Choroid plexus epithelial cell (primary cell): ENCODE measurements at regions not wholly inside any gene's neighbourhood (a gene's known extent, or its start where the extent isn't known, plus 50 kb on each side); places are given as distances from the start of the nearest gene placed in this dataset.
A peak's percentile ranks its signal among the peaks of the same experiment; 100 is the strongest.
"Not testable (repeated sequence)": the region's sequence is repeated elsewhere in the genome, so short reads cannot be mapped to it uniquely, and the experiment has no call there.

ENCODE experiments used
- DNase-seq: peaks from one replicate; pipeline ENCODE4 v3.0.0-alpha.2; 2010; ENCODE audit warnings: low read depth
- H3K4me3 ChIP-seq: 2 replicates; pipeline ENCODE4 v1.5.1; 2011; ENCODE audit warnings: low read depth, mild to moderate bottlenecking, control low read depth, low read length, moderate library complexity
- CTCF ChIP-seq: conservative IDR thresholded peaks from 2 replicates; pipeline ENCODE4 v1.5.1; 2011; ENCODE audit warnings: low read depth, mild to moderate bottlenecking, control low read depth, inconsistent platforms, low read length, moderate library complexity

DNA sequence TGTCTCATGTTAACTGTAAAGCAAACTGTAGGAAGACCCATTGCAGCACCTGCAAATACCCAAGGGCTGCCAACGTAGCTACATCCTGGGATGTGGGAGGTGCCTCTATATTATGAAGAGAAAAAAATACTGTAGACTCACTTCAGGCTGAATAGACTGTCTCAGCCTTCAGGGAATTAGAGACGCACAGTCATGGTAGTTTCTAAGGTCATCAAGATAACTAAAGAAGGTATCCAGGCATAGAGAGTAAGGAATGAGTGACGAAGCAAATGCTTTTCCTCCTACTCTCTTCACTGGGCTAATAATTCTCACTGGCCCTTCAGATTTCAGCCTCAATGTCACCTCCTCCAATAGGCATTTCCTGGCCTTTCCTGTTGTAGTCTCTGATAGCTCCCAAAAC is 121.6 kb upstream of the ECI2 start:
- no peak for TF ChIP-seq CTCF
- DNase-seq: no peak
- no peak overlapping the region for H3K4me3 ChIP-seq

- DNase-seq: peak; percentile 88
- TF ChIP-seq CTCF: peak; percentile 84
- H3K4me3 ChIP-seq: no peak overlapping the region
Observed at GRCh38 chr6:4253604-4254231, 118.3 kb upstream of the ECI2 start.

DNA sequence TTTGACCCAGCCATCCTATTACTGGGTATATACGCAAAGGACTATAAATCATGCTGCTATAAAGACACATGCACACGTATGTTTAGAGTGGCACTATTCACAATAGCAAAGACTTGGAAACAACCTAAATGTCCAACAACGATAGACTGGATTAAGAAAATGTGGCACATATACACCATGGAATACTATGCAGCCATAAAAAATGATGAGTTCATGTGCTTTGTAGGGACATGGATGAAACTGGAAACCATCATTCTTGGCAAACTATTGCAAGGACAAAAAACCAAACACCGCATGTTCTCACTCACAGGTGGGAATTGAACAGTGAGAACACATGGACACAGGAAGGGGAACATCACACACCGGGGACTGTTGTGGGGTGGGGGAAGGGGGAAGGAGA is 117.1 kb upstream of the ECI2 start:
- not testable (repeated sequence) for DNase-seq, H3K4me3 ChIP-seq

- no peak for DNase-seq
- TF ChIP-seq CTCF: no peak
- no peak overlapping the region for H3K4me3 ChIP-seq
Observed at GRCh38 chr6:4250645-4251044, 115.3 kb upstream of the ECI2 start.

GRCh38 chr6:4243832-4244231 is 108.5 kb upstream of the ECI2 start:
- not testable (repeated sequence) for DNase-seq, H3K4me3 ChIP-seq

DNA sequence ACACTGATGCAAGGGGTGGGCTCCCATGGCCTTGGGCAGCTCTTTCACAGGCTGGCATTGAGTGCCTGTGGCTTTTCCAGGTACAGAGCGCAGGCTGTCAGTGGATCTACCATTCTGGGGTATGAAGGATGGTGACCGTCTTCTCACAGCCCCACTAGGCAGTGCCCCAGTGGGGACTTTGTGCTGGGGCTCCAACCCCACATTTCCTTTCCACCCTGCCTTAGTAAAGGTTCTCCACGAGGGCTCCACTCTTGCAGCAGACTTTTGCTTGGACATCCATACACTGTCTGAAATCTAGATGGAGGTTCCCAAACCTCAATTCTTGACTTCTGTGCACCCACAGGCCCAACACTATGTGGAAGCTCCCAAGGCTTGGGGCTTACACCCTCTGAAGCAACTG is 107.9 kb upstream of the ECI2 start:
- TF ChIP-seq CTCF: no peak
- H3K4me3 ChIP-seq: no peak overlapping the region
- no peak for DNase-seq

DNA sequence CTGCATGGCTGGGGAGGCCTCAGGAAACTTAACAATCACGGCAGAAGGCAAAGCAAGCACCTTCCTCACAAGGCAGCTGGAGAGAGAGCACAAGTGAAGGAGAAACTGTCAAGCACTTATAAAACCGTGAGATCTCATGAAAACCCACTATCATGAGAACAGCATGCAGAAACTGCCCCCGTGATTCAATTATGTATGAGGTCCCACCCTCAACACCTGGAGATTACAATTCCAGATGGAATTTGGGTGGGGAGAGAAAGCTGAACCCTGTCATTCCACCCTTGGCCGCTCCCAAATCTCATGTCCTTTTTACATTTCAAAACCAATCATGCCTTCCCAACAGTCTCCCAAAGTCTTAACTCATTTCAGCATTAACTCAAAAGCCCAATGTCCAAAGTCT is 107.2 kb upstream of the ECI2 start:
- H3K4me3 ChIP-seq: no peak overlapping the region
- DNase-seq: no peak
- TF ChIP-seq CTCF: no peak

DNA sequence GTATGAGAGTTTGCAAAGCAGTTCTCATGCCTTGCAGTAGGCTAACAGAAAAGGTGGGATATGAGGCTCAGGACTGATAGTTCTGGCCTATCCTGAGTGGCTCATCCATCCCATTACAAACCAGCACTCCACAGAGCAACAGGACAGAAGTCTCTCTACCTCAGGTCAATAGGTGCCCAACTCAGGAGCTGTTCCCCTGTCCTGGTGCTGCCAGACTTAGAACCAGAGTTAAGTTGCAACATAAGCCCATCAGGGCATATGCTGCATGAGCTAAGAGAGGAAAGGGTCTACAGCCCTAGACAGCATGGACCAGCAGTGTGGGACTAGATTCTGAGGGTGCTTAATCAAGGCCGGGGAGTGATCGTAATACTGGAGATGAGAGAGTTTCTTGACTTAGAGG is 104.8 kb upstream of the ECI2 start:
- no peak overlapping the region for H3K4me3 ChIP-seq
- TF ChIP-seq CTCF: no peak
- no peak for DNase-seq
